Muscle layer of colon (tissue), 2 donors: ENCODE measurements at regions not wholly inside any gene's neighbourhood (a gene's known extent, or its start where the extent isn't known, plus 50 kb on each side); places are given as distances from the start of the nearest gene placed in this dataset.

Experiments
- H3K27ac ChIP-seq: one replicate; pipeline ENCODE4 v1.7.0; 2013; ENCODE audit warnings: low read depth, mild to moderate bottlenecking, low read length, moderate library complexity
- H3K27me3 ChIP-seq, 2 donors: one replicate each; pipeline ENCODE4 v1.7.0; 2013; ENCODE audit warnings: low read length in 2 of 2, mild to moderate bottlenecking in 2 of 2; ENCODE audit not compliant: insufficient read depth in 2 of 2, control insufficient read depth in 1 of 2
- H3K36me3 ChIP-seq: one replicate; pipeline ENCODE4 v1.7.0; 2013; ENCODE audit warnings: mild to moderate bottlenecking, low read length; ENCODE audit not compliant: insufficient read depth
- H3K4me1 ChIP-seq: one replicate; pipeline ENCODE4 v1.7.0; 2013; ENCODE audit warnings: mild to moderate bottlenecking, low read length; ENCODE audit not compliant: insufficient read depth
- H3K4me3 ChIP-seq, 2 donors: one replicate each; pipeline ENCODE4 v1.7.0; 2013; ENCODE audit warnings: low read length in 2 of 2, low read depth in 1 of 2, mild to moderate bottlenecking in 1 of 2, moderate library complexity in 1 of 2
- H3K9ac ChIP-seq: one replicate; pipeline ENCODE4 v1.7.0; 2013; ENCODE audit warnings: low read length
- H3K9me3 ChIP-seq: one replicate; pipeline ENCODE4 v1.7.0; 2013; ENCODE audit warnings: mild to moderate bottlenecking, low read length
- donor health status: abdominal sarcoma.
- donor health status: Adenocarcinoma of cecum.

- Histone ChIP-seq H3K4me1 (no peaks in the 10 kb centered on the region), H3K27me3 (no peaks in the 10 kb centered on the region), H3K4me3 (no peak overlapping the region), H3K9me3 (no peaks in the 10 kb centered on the region), H3K9ac (no peak overlapping the region), H3K27ac (no peak overlapping the region), H3K36me3 (no peaks in the 10 kb centered on the region)
Observed at GRCh38 chr1:118321840-118322239, 136.8 kb upstream of the SPAG17 start.

- Histone ChIP-seq H3K4me1 (no peaks in the 10 kb centered on the region), H3K4me3 (no peak overlapping the region), H3K9ac (no peak overlapping the region), H3K27me3 (no peaks in the 10 kb centered on the region), H3K36me3 (no peaks in the 10 kb centered on the region), H3K9me3 (no peaks in the 10 kb centered on the region), H3K27ac (no peak overlapping the region)
Observed at GRCh38 chr1:118317842-118318614, 133.0 kb upstream of the SPAG17 start.

GRCh38 chr1:118306851-118307250 lies 121.8 kb upstream of the SPAG17 start:
- Histone ChIP-seq H3K4me3 (no peak overlapping the region), H3K36me3 (no peaks in the 10 kb centered on the region), H3K9ac (no peak overlapping the region), H3K9me3 (no peaks in the 10 kb centered on the region), H3K27ac (no peak overlapping the region), H3K4me1 (no peaks in the 10 kb centered on the region), H3K27me3 (no peaks in the 10 kb centered on the region)

GRCh38 chr1:118304722-118305359 lies 119.8 kb upstream of the SPAG17 start:
- no peaks in the 10 kb centered on the region for H3K36me3 ChIP-seq
- H3K4me1 ChIP-seq, result no peaks in the 10 kb centered on the region
- no peak overlapping the region for H3K9ac ChIP-seq
- H3K27ac ChIP-seq, result no peak overlapping the region
- H3K9me3 ChIP-seq, result no peaks in the 10 kb centered on the region
- H3K27me3 ChIP-seq, result no peaks in the 10 kb centered on the region
- H3K4me3 ChIP-seq, result no peak overlapping the region

- Histone ChIP-seq H3K9ac (no peak overlapping the region), H3K9me3 (no peaks in the 10 kb centered on the region), H3K27me3 (no peaks in the 10 kb centered on the region), H3K27ac (no peak overlapping the region), H3K4me1 (no peaks in the 10 kb centered on the region), H3K36me3 (no peaks in the 10 kb centered on the region), H3K4me3 (no peak overlapping the region)
Observed at GRCh38 chr1:118303534-118303933, 118.5 kb upstream of the SPAG17 start.

- Histone ChIP-seq H3K27ac (no peak overlapping the region), H3K9me3 (no peaks in the 10 kb centered on the region), H3K4me3 (no peak overlapping the region), H3K27me3 (no peaks in the 10 kb centered on the region), H3K36me3 (no peaks in the 10 kb centered on the region), H3K9ac (no peak overlapping the region), H3K4me1 (no peaks in the 10 kb centered on the region)
Observed at GRCh38 chr1:118303064-118303463, 118.0 kb upstream of the SPAG17 start.

- H3K27ac ChIP-seq, result no peak overlapping the region
Observed at GRCh38 chr1:118302145-118302544, 117.1 kb upstream of the SPAG17 start.

GRCh38 chr1:118300808-118301207 lies 115.8 kb upstream of the SPAG17 start:
- Histone ChIP-seq H3K27ac (no peak overlapping the region), H3K4me1 (peaks cover 6% of the 10 kb centered on the region), H3K36me3 (no peaks in the 10 kb centered on the region), H3K9me3 (no peaks in the 10 kb centered on the region), H3K27me3 (no peaks in the 10 kb centered on the region), H3K9ac (no peak overlapping the region), H3K4me3 (no peak overlapping the region)

More at GRCh38 chr1:118302145-118302544, 117.1 kb upstream of the SPAG17 start:
- H3K9ac ChIP-seq, result no peak overlapping the region
- H3K4me1 ChIP-seq, result no peaks in the 10 kb centered on the region
- H3K9me3 ChIP-seq, result no peaks in the 10 kb centered on the region
- no peaks in the 10 kb centered on the region for H3K27me3 ChIP-seq
- H3K36me3 ChIP-seq, result no peaks in the 10 kb centered on the region
- H3K4me3 ChIP-seq, result no peak overlapping the region

- Histone ChIP-seq H3K27ac (no peak overlapping the region), H3K36me3 (no peaks in the 10 kb centered on the region), H3K9me3 (no peaks in the 10 kb centered on the region), H3K4me3 (no peak overlapping the region), H3K9ac (no peak overlapping the region), H3K27me3 (no peaks in the 10 kb centered on the region), H3K4me1 (peaks cover 15% of the 10 kb centered on the region)
Observed at GRCh38 chr1:118298397-118298796, 113.4 kb upstream of the SPAG17 start.

- no peak overlapping the region for H3K27ac ChIP-seq
- no peaks in the 10 kb centered on the region for H3K36me3 ChIP-seq
- peaks cover 15% of the 10 kb centered on the region for H3K4me1 ChIP-seq
Observed at GRCh38 chr1:118297521-118297920, 112.5 kb upstream of the SPAG17 start.

GRCh38 chr1:118294875-118295642 lies 110.0 kb upstream of the SPAG17 start:
- Histone ChIP-seq H3K4me1 (peaks cover 15% of the 10 kb centered on the region), H3K36me3 (no peaks in the 10 kb centered on the region), H3K9ac (no peak overlapping the region), H3K27me3 (no peaks in the 10 kb centered on the region), H3K9me3 (no peaks in the 10 kb centered on the region), H3K27ac (no peak overlapping the region), H3K4me3 (no peak overlapping the region)

More at GRCh38 chr1:118297521-118297920, 112.5 kb upstream of the SPAG17 start:
- Histone ChIP-seq H3K9ac (no peak overlapping the region), H3K4me3 (no peak overlapping the region), H3K9me3 (no peaks in the 10 kb centered on the region), H3K27me3 (no peaks in the 10 kb centered on the region)
